NCI-H1092 treated with DMSO at 0.1 percent for 48 hours (cell line): ENCODE measurements at regions not wholly inside any gene's neighbourhood (a gene's known extent, or its start where the extent isn't known, plus 50 kb on each side); places are given as distances from the start of the nearest gene placed in this dataset.
"Not testable (repeated sequence)": the region's sequence is repeated elsewhere in the genome, so short reads cannot be mapped to it uniquely, and the experiment has no call there.

Experiments used
- DNase-seq: peaks from one replicate; lab custom pipeline; 2025; lab: John Stamatoyannopoulos, UW

DNA sequence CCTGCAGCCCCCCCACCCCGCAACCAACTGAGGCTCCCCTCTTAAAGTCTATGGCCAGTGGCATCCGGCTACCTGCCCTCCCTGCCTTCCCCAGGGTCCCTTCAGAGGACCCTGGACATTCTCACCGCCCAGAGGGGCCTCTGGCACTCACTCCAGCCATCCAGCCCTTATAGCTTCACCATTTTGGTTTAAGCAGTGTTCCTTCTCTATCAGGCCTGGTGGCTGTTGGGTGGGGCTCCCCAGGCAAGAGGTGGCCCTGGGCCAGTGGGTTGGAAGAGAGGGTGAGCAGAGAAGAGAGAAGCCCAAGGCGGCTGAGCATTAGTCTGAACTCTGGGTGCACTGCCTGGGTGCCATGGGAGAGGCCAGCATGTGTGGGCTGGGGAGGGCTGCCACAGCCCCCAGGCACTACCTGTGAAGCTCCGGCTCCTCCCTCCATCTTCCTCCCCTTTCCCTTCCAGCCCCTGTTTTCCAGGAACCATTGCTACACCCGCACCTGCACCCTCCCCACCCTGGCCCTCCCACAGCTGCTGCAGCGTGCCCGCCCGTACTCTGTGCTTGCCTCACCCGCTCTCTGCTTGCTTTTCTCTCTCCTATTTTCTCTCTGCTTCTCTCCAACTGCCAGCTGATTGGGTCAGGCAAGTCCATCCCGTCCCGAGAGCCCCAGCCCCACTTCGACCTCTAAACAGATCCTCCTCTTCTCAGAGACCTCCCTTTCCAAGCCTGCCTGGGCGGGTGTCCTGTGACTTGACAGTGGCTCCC is 168.2 kb downstream of the TBC1D2B start:
- no peak for DNase-seq

GRCh38 chr15:77908752-77909111 is 168.8 kb downstream of the TBC1D2B start:
- not testable (repeated sequence) for DNase-seq

DNA sequence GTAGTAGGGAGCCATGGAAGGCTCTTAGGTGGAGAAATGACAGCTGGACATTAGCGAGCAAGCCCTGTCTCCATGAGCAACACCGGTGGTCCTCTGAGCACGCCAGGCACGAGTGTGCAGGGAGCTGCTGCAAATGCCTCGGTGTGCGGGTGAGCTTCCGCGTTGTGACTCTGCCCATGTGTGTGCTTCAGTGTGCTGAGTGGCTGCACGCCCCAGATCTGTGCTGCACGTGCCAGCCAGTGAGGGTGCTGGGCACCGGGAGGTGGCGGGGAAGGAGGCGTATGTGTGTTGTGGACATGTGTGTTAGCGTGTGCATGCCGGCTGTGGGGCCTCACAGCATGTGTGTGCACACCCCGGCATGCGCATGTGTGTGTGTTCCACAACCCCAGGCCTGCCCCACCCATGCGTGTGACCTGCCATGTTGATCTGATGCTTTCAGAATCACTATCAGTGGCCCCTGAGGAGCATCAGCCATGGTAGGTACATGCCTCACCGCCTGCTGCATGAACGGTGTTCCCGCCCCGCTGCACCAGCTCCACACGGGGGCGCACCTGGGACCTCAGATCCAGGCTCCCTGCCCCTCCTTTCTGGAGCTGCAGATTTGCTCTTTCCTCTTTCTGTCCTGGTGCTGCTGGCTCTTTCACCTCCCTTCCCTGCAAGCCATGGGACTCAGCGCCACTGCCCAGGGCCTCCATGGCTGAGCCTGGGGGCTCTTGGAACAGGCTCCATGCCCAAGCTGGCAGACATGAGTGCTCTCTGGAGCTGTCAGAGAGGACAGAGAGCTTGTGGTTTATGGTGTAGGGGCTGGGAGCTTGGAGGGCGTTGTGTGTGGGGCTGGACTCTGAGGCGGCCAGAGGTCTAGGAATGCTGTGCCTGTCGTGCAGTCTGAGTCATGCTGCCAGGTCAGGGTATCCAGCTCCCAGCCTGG is 169.4 kb downstream of the TBC1D2B start:
- no peak for DNase-seq

DNA sequence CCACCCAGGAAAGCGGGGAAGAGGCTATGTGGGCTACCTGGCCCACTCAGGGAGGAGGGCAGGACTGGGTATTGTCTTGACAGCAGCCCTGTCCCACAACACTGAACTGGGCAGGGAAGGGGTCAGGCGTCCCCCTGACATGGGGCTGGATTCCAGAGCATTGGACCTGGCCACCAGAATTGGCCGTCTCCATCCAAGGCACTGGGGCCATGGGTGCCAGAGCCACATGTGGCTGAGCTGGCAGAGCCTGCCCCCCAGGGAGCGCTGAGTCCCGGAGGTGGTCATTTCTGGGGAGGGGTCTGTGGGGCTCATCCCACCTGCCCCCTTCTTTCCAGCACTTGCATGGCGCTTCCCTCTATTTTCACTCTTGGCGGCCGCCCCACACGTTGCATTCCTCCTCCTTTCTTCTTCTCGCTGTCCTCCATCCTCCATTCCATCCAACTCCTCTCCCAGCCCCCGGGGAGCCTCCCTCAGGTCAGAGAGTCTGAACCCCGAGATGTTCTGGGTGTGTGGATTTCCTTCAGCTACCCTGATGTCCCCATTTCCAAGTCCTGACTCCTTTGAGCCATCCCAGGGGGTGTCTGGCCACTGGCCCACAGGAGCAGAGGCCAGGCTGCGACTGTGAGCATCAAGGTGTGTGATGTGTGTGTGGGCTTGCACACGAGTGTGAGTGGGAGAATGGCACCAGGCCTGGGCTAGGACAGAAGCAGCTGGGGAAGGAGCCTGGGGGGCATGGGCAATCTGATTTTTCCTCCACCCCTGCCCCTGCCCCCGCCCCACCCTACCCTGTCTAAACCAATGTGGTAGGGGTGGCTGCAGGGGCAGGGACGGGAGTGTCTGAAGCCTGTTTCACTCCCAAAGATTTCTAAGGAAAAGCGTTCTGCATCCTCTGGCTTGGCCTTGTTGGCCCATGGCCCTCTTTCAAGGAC is 171.2 kb downstream of the TBC1D2B start:
- not testable (repeated sequence) for DNase-seq

GRCh38 chr15:77905301-77905920 is 172.1 kb downstream of the TBC1D2B start:
- DNase-seq, result no peak

DNA sequence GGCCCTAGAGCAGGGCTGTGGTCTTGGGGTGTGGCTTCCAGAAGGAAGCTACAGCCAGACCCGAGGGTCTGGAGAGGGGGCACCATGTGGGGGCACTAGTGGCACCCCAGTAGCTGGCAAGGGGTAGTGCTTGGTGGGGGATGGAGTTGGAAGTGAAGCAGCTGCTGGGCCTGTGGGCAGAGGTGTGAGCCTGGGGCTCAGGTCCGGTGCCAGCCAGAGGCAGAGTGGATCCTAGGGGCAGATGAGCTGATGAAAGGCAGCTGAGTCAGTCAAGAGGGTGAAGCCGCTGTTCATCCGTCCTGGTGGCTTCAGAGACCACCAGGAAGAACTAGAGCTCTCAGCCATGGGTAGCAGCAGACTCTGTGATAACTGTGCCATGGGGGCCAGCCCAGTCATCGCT is 172.6 kb downstream of the TBC1D2B start:
- DNase-seq, result no peak

DNA sequence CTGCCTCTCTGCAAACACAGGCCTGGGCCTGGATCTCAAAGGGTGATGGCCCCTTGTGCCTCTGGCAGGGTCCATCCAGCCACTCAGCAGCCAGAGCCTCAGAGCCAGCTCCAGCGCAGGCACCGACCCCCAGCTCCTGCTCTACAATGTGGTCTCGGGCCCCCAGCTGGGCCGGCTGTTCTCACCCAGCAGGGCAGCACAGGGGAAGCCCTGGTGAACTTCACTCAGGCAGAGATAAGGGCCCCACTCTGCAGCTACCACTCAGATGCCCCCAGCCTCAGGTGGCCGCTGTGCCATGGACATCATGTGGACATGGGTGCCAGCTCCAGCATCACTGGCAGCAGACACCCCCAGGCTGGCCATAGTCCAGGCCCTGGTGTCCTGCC is 173.1 kb downstream of the TBC1D2B start:
- no peak for DNase-seq

DNA sequence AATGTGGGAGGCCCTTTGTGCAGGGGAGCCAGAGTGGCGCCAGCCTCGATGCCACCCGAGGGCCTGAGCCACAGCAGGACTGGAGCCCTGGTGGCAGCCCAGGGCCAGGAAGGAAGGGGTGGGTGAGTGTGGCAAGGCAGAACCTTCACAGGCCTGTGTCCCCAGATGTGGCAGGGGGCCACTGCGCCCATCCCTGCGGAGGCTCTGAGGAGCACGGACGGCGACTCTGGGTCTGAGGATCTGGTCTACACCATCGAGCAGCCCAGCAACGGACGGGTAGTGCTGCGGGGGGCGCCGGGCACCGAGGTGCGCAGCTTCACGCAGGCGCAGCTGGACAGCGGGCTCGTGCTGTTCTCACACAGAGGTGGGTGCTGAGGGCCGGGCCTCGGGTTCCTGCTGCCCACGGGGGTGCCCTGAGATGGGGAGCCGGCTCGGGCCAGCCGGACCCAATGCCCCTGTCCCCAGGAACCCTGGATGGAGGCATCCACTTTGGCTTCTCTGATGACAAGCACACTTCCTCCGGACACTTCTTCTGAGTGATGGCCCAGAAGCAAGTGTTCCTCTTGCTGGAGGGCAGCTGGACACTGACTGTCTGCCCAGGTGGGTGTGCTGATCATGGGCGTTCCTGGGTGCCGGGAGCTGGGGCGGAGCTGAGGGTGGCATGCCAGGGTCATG is 173.6 kb downstream of the TBC1D2B start:
- not testable (repeated sequence) for DNase-seq

GRCh38 chr15:77902921-77903760 is 174.4 kb downstream of the TBC1D2B start:
- not testable (repeated sequence) for DNase-seq

- no peak for DNase-seq
Measured at GRCh38 chr15:77901921-77902750, 175.4 kb downstream of the TBC1D2B start.

GRCh38 chr15:77901251-77901881 is 176.1 kb downstream of the TBC1D2B start:
- no peak for DNase-seq

DNA sequence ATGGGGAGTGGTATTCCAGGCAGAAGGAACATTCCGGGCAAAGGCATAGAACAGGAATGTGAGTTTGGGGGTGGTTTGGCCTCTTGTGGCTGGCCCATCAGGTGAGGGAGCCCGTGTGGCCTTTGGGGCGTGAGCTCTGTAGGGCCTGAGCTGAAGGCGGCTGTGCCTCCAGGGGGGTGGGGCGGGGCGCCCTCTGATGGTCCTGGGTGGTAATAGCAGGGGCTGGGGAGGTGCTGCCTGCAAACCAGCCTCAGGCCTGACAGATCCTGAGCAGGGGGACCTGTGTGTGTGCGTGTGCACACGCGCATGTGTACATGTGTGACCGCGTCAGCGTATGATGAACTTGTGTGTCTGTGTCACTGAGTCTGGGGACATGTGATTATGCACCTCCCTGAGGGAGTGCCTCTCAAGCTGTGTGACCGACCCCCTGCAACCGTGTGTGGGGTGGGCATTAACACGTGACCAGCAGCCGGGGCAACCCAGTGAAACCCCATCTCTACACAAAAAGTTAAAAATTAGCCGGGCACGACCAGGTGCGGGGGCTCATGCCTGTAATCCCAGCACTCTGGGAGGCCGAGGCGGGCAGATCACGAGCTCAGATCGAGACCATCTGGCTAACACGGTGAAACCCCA is 177.1 kb downstream of the TBC1D2B start:
- DNase-seq, result not testable (repeated sequence)

GRCh38 chr15:77899776-77900175 is 177.7 kb downstream of the TBC1D2B start:
- DNase-seq, result not testable (repeated sequence)

- no peak for DNase-seq
Measured at GRCh38 chr15:77898811-77899730, 178.4 kb downstream of the TBC1D2B start.

DNA sequence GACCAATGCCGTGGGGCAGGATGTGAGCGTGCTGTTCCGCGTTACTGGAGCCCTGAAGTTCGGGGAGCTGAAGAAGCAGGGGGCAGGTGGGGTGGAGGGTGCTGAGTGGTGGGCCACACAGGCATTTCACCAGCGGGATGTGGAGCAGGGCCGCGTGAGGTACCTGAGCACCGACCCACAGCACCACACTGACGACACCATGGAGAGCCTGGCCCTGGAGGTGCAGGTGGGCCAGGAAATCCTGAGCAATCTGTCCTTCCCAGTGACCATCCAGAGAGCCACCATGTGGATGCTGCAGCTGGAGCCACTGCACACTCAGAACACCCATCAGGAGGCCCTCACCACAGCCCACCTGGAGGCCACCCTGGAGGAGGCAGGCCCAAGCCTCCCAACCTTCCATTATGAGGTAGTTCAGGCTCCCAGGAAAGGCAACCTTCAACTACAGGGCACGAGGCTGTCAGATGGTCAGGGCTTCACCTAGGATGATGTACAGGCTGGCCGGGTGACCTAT is 179.6 kb downstream of the TBC1D2B start:
- no peak for DNase-seq

- not testable (repeated sequence) for DNase-seq
Measured at GRCh38 chr15:77897113-77897895, 180.2 kb downstream of the TBC1D2B start.
